ENCODE measurements at regions not wholly inside any gene's neighbourhood (a gene's known extent, or its start where the extent isn't known, plus 50 kb on each side); places are given as distances from the start of the nearest gene placed in this dataset.

- Histone ChIP-seq H3K27ac (no peak overlapping the region), H3K4me1 (no peaks in the 10 kb centered on the region), H3K27me3 (no peaks in the 10 kb centered on the region), H3K4me3 (no peak overlapping the region), H3K9me3 (no peaks in the 10 kb centered on the region), H3K36me3 (no peaks in the 10 kb centered on the region)
- TF ChIP-seq CTCF (IDR thresholded peaks at IDR 0.05) = no peak
- no peak for DNase-seq (ENCODE audit: low spot score)
Observed at GRCh38 chr6:132971676-132972075, 157.3 kb downstream of the RPS12 start.

- no peaks in the 10 kb centered on the region for H3K9me3 ChIP-seq
- no peak for TF ChIP-seq CTCF (IDR thresholded peaks at IDR 0.05)
- DNase-seq (ENCODE audit: low spot score) = no peak
- H3K36me3 ChIP-seq = no peaks in the 10 kb centered on the region
- H3K4me1 ChIP-seq = no peaks in the 10 kb centered on the region
- H3K4me3 ChIP-seq = no peak overlapping the region
- no peaks in the 10 kb centered on the region for H3K27me3 ChIP-seq
- no peak overlapping the region for H3K27ac ChIP-seq
Observed at GRCh38 chr6:132972254-132972653, 157.9 kb downstream of the RPS12 start.

GRCh38 chr6:132972971-132973370 lies 158.6 kb downstream of the RPS12 start:
- H3K36me3 ChIP-seq = no peaks in the 10 kb centered on the region
- no peak for DNase-seq (ENCODE audit: low spot score)

GRCh38 chr6:132973514-132973993 lies 159.2 kb downstream of the RPS12 start:
- H3K36me3 ChIP-seq = no peaks in the 10 kb centered on the region
- no peak for TF ChIP-seq CTCF (IDR thresholded peaks at IDR 0.05)
- no peak overlapping the region for H3K27ac ChIP-seq
- H3K27me3 ChIP-seq = no peaks in the 10 kb centered on the region
- no peaks in the 10 kb centered on the region for H3K4me1 ChIP-seq
- H3K9me3 ChIP-seq = no peaks in the 10 kb centered on the region
- DNase-seq (ENCODE audit: low spot score) = no peak
- H3K4me3 ChIP-seq = no peak overlapping the region

More at GRCh38 chr6:132972971-132973370, 158.6 kb downstream of the RPS12 start:
- H3K4me3 ChIP-seq = no peak overlapping the region
- no peaks in the 10 kb centered on the region for H3K27me3 ChIP-seq
- TF ChIP-seq CTCF (IDR thresholded peaks at IDR 0.05) = no peak
- H3K4me1 ChIP-seq = no peaks in the 10 kb centered on the region
- no peaks in the 10 kb centered on the region for H3K9me3 ChIP-seq
- no peak overlapping the region for H3K27ac ChIP-seq

- Histone ChIP-seq H3K4me1 (no peaks in the 10 kb centered on the region), H3K36me3 (no peaks in the 10 kb centered on the region), H3K4me3 (no peak overlapping the region), H3K9me3 (no peaks in the 10 kb centered on the region), H3K27ac (no peak overlapping the region), H3K27me3 (no peaks in the 10 kb centered on the region)
- TF ChIP-seq CTCF (IDR thresholded peaks at IDR 0.05) = no peak
- DNase-seq (ENCODE audit: low spot score) = no peak
Observed at GRCh38 chr6:132974122-132974521, 159.8 kb downstream of the RPS12 start.

GRCh38 chr6:132977413-132977812 lies 163.0 kb downstream of the RPS12 start:
- Histone ChIP-seq H3K27me3 (no peaks in the 10 kb centered on the region), H3K9me3 (peaks cover 0 to 5% of the 10 kb centered on the region in 2 donors), H3K4me3 (no peak overlapping the region), H3K27ac (no peak overlapping the region), H3K4me1 (no peaks in the 10 kb centered on the region), H3K36me3 (no peaks in the 10 kb centered on the region)
- DNase-seq (ENCODE audit: low spot score) = no peak
- no peak for TF ChIP-seq CTCF (IDR thresholded peaks at IDR 0.05)
